MV-4-11 (cell line): ENCODE measurements at regions not wholly inside any gene's neighbourhood (a gene's known extent, or its start where the extent isn't known, plus 50 kb on each side); places are given as distances from the start of the nearest gene placed in this dataset.
"Not testable (repeated sequence)": the region's sequence is repeated elsewhere in the genome, so short reads cannot be mapped to it uniquely, and the experiment has no call there.

Source experiments
- DNase-seq: peaks from one replicate; lab custom pipeline; 2025; lab: John Stamatoyannopoulos, UW

GRCh38 chr9:31321686-31322085, 1062.8 kb upstream of the ACO1 start:
- DNase-seq: no peak

- DNase-seq: no peak
Measured at GRCh38 chr9:31323726-31324444, 1060.6 kb upstream of the ACO1 start.

GRCh38 chr9:31325778-31326177, 1058.7 kb upstream of the ACO1 start:
- DNase-seq: no peak

GRCh38 chr9:31326883-31327282, 1057.6 kb upstream of the ACO1 start:
- not testable (repeated sequence) for DNase-seq

- peak; percentile 35 for DNase-seq
Measured at GRCh38 chr9:31334837-31335528, 1049.5 kb upstream of the ACO1 start.

- DNase-seq: no peak
Measured at GRCh38 chr9:31335529-31336234, 1048.8 kb upstream of the ACO1 start.

GRCh38 chr9:31336386-31336785, 1048.1 kb upstream of the ACO1 start:
- DNase-seq: no peak

GRCh38 chr9:31336841-31337240, 1047.6 kb upstream of the ACO1 start:
- no peak for DNase-seq

GRCh38 chr9:31347082-31347617, 1037.3 kb upstream of the ACO1 start:
- DNase-seq: peak; percentile 81

GRCh38 chr9:31355159-31355882, 1029.1 kb upstream of the ACO1 start:
- DNase-seq: no peak

- no peak for DNase-seq
Measured at GRCh38 chr9:31355965-31356364, 1028.5 kb upstream of the ACO1 start.

GRCh38 chr9:31359071-31359470, 1025.4 kb upstream of the ACO1 start:
- no peak for DNase-seq

- DNase-seq: no peak
Measured at GRCh38 chr9:31364171-31364570, 1020.3 kb upstream of the ACO1 start.

- no peak for DNase-seq
Measured at GRCh38 chr9:31372799-31373587, 1011.5 kb upstream of the ACO1 start.

GRCh38 chr9:31377358-31377757, 1007.1 kb upstream of the ACO1 start:
- DNase-seq: no peak

GRCh38 chr9:31388660-31389059, 995.8 kb upstream of the ACO1 start:
- DNase-seq: no peak

- DNase-seq: no peak
Measured at GRCh38 chr9:31389075-31389474, 995.4 kb upstream of the ACO1 start.

GRCh38 chr9:31390403-31391025, 993.9 kb upstream of the ACO1 start:
- no peak for DNase-seq

- no peak for DNase-seq
Measured at GRCh38 chr9:31393240-31393639, 991.2 kb upstream of the ACO1 start.

GRCh38 chr9:31394015-31394473, 990.4 kb upstream of the ACO1 start:
- DNase-seq: no peak

- no peak for DNase-seq
Measured at GRCh38 chr9:31412081-31412480, 972.4 kb upstream of the ACO1 start.
